K562 (cell line): ENCODE measurements at regions not wholly inside any gene's neighbourhood (a gene's known extent, or its start where the extent isn't known, plus 50 kb on each side); places are given as distances from the start of the nearest gene placed in this dataset.

Experiments used
- ATAC-seq: fragments of 200-7000 bp; cut with Tn5 transposase; 3 replicates; pipeline ENCODE4 v1.9.1; 2020; ENCODE audit warnings: moderate library complexity
- BruUV-seq: library from RNA; stranded (reverse); fragments of 400-500 nt; replicated peaks from 2 replicates; lab custom pipeline; 2021; lab: Mats Ljungman, UMichigan
- CTCF ChIA-PET: fragments of 300-600 bp; formaldehyde crosslinking; extraction: SDS; loops from one replicate; lab custom pipeline; 2021; ENCODE audit warnings: low intra/inter-chr PET ratio; lab: Yijun Ruan, JAX
- POLR2A ChIA-PET: fragments of 300-600, 350-650 bp; sonication (Branson Sonifier 250); formaldehyde crosslinking; extraction: SDS; loops from one replicate; lab custom pipeline; 2021; ENCODE audit warnings: antibody characterized with exemption, inconsistent platforms; lab: Yijun Ruan, JAX
- DNase-seq, 4 experiments: peaks; one replicate each; pipeline versions ENCODE4 v3.0.0 to v3.0.0-alpha.2; 2011 to 2018; ENCODE audit warnings: low spot score in 3 of 4, mixed read lengths in 3 of 4; ENCODE audit errors: extremely low read depth in 1 of 4
- FAIRE-seq: peaks from 2 replicates; lab custom pipeline; 2011; peaks lifted over from hg19 to GRCh38; lab: Jason Lieb, UNC
- H2AFZ ChIP-seq: 2 replicates; pipeline ENCODE4 v1.6.0; 2011; ENCODE audit warnings: low read depth, low read length, control low read depth, inconsistent platforms
- H3K27ac ChIP-seq: fragments of 200-600 bp; 3 replicates; pipeline ENCODE4 v1.8.0; 2011; ENCODE audit warnings: low read depth, mild to moderate bottlenecking, control low read depth, inconsistent platforms, low read length, moderate library complexity, mixed read lengths; ENCODE audit errors: extremely low read depth
- H3K27me3 ChIP-seq, 2 experiments: fragments of 300-600 bp in 1 of 2; 2 replicates in 1 of 2; 3 replicates in 1 of 2; pipeline versions ENCODE4 v1.6.0 to v1.8.0; 2011; ENCODE audit warnings: inconsistent platforms in 2 of 2, low read length in 2 of 2, mild to moderate bottlenecking in 1 of 2, mixed read lengths in 1 of 2, moderate library complexity in 1 of 2; ENCODE audit not compliant: control insufficient read depth in 2 of 2, insufficient read depth in 2 of 2
- H3K36me3 ChIP-seq: fragments of 300-600 bp; 3 replicates; pipeline ENCODE4 v1.8.0; 2011; ENCODE audit warnings: mild to moderate bottlenecking, low read length, inconsistent platforms; ENCODE audit not compliant: control insufficient read depth, insufficient read depth
- H3K4me1 ChIP-seq, 2 experiments: fragments of 200-600 bp in 1 of 2; replicated peaks in 1 of 2; 2 replicates in 1 of 2; 3 replicates in 1 of 2; pipeline versions ENCODE4 v1.5.1 to v1.8.0; 2011; ENCODE audit warnings: inconsistent platforms in 2 of 2, low read length in 2 of 2, mild to moderate bottlenecking in 1 of 2, mixed read lengths in 1 of 2, moderate library complexity in 1 of 2; ENCODE audit not compliant: control insufficient read depth in 2 of 2, insufficient read depth in 2 of 2
- H3K4me2 ChIP-seq: 2 replicates; pipeline ENCODE4 v1.6.1; 2011; ENCODE audit warnings: low read length, control low read depth, inconsistent platforms, mixed read lengths; ENCODE audit not compliant: insufficient read depth
- H3K4me3 ChIP-seq: fragments of 200-600 bp; sonication (generic), shearing (Covaris generic); 2 replicates; pipeline ENCODE4 v1.5.1; 2016; ENCODE audit warnings: control low read depth, inconsistent platforms
- H3K79me2 ChIP-seq: fragments of 200-600 bp; 3 replicates; pipeline ENCODE4 v1.8.0; 2011; ENCODE audit warnings: low read length, inconsistent platforms; ENCODE audit not compliant: control insufficient read depth, insufficient read depth
- H3K9ac ChIP-seq, 2 experiments: 2 replicates each; pipeline versions ENCODE4 v1.6.0 to v1.6.1; 2011; ENCODE audit warnings: low read depth in 2 of 2, low read length in 2 of 2, control low read depth in 1 of 2, inconsistent platforms in 1 of 2, mild to moderate bottlenecking in 1 of 2, mixed read lengths in 1 of 2; ENCODE audit not compliant: insufficient read depth in 1 of 2
- H3K9me1 ChIP-seq: one replicate; pipeline ENCODE4 v1.6.0; 2011; ENCODE audit warnings: inconsistent platforms, mild to moderate bottlenecking, low read length, moderate library complexity; ENCODE audit not compliant: control insufficient read depth, insufficient read depth
- H3K9me3 ChIP-seq: replicated peaks from 2 replicates; pipeline ENCODE4 v1.5.1; 2011; ENCODE audit warnings: low read depth, low read length, inconsistent platforms; ENCODE audit not compliant: control insufficient read depth, insufficient read depth
- H4K20me1 ChIP-seq: replicated peaks from 2 replicates; pipeline ENCODE4 v1.6.1; 2011; ENCODE audit warnings: low read length, inconsistent platforms, mixed read lengths; ENCODE audit not compliant: control insufficient read depth, insufficient read depth
- BRD9 ChIP-seq: fragments of 450-650 bp; IDR thresholded peaks from 2 replicates; pipeline ENCODE4 v1.6.1; 2018; ENCODE audit warnings: low read depth; ENCODE audit not compliant: partially characterized antibody
- FOXP1 ChIP-seq: sonication (generic); formaldehyde crosslinking; IDR thresholded peaks from 2 replicates; pipeline ENCODE4 v1.8.0; 2022; ENCODE audit warnings: mild to moderate bottlenecking, missing genetic modification reagents
- GTF2A2 ChIP-seq: IDR thresholded peaks from 2 replicates; pipeline ENCODE4 v1.6.1; 2016; ENCODE audit warnings: mild to moderate bottlenecking, missing genetic modification characterization, missing compliant biosample characterization
- IRF9 ChIP-seq: fragments of 450-650 bp; IDR thresholded peaks from 2 replicates; pipeline ENCODE4 v1.6.1; 2016; ENCODE audit warnings: missing biosample characterization, missing genetic modification characterization
- LARP7 ChIP-seq: fragments of 450-650 bp; IDR thresholded peaks from 2 replicates; pipeline ENCODE4 v1.6.1; 2016
- RBM22 ChIP-seq: fragments of 200-400 bp; formaldehyde crosslinking; IDR thresholded peaks from 2 replicates; pipeline ENCODE4 v1.6.1; 2018; ENCODE audit warnings: low read length, low read depth; ENCODE audit not compliant: poor library complexity, severe bottlenecking
- STAT6 ChIP-seq: sonication (generic); formaldehyde crosslinking; IDR thresholded peaks from 2 replicates; pipeline ENCODE4 v1.8.1; 2023; ENCODE audit warnings: mild to moderate bottlenecking, missing genetic modification reagents
- ZKSCAN1 ChIP-seq: fragments of 150-350 bp; IDR thresholded peaks from 2 replicates; pipeline ENCODE4 v1.6.1; 2016; ENCODE audit warnings: low read depth, low read length
- ZNF282 ChIP-seq: sonication (generic); formaldehyde crosslinking; IDR thresholded peaks from 2 replicates; pipeline ENCODE4 v1.8.1; 2023; ENCODE audit warnings: missing genetic modification reagents
- ZSCAN29 ChIP-seq: fragments of 450-650 bp; IDR thresholded peaks from 2 replicates; pipeline ENCODE4 v1.6.1; 2017
- in situ Hi-C: fragments of 300-500 bp; cut with MboI; formaldehyde crosslinking; loops from 4 replicates; pipeline ENCODE4 v1.15.0; 2018; ENCODE audit warnings: inconsistent platforms, mixed read lengths
- intact Hi-C: fragments of 100-400 bp; cut with micrococcal nuclease; formaldehyde crosslinking; loops from 2 replicates; pipeline ENCODE4 v1.14.2; 2022
- TF ChIP-seq, protein P1 (sequence below): fragments of 250-450 bp; sonication (Bioruptor Pico); IDR thresholded peaks from 2 replicates; pipeline ENCODE4 v1.8.0; 2022; ENCODE audit warnings: inconsistent platforms

DNA sequence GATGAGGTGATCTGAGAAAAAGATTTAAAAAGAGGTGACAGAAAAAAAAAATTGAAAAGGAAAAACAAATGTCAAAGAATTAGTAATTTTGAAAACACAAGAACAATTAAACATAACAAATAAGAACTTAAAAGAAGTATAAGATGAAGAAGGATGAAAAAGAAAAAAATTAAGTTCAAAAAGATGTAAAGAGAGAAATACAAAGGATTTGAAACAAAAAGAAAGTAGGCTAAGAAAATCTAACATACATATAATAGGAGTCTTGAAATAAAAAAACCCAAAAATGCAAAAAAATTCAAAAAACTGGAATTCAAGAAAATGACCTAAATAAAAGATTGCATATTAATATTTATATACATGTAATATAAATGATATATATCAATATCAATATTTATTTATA, 949.2 kb downstream of the MCTP2 start:
- Histone ChIP-seq H3K9ac (no peak overlapping the region), H3K79me2 (no peaks in the 10 kb centered on the region), H3K27ac (no peak overlapping the region), H3K9me1 (no peaks in the 10 kb centered on the region), H3K4me2 (no peak overlapping the region), H3K27me3 (no peaks in the 10 kb centered on the region), H3K4me1 (peaks cover 0 to 7% of the 10 kb centered on the region in 2 experiments; a peak in 2 of 5 replicates), H4K20me1 (no peaks in the 10 kb centered on the region), H3K9me3 (no peaks in the 10 kb centered on the region), H3K4me3 (no peak overlapping the region), H2AFZ (no peak overlapping the region), H3K36me3 (no peaks in the 10 kb centered on the region)
- no peak for FAIRE-seq
- no TSS peak for BruUV-seq
- in situ Hi-C loops = no loop called here
- ChIA-PET POLR2A (interaction anchor here (0.9 kb wide), 1 partner anchor 10 kb away, joined by 4 read pairs; no protein-coding TSS in a partner anchor), CTCF (no interaction called here)
- TF ChIP-seq, protein P1, sequence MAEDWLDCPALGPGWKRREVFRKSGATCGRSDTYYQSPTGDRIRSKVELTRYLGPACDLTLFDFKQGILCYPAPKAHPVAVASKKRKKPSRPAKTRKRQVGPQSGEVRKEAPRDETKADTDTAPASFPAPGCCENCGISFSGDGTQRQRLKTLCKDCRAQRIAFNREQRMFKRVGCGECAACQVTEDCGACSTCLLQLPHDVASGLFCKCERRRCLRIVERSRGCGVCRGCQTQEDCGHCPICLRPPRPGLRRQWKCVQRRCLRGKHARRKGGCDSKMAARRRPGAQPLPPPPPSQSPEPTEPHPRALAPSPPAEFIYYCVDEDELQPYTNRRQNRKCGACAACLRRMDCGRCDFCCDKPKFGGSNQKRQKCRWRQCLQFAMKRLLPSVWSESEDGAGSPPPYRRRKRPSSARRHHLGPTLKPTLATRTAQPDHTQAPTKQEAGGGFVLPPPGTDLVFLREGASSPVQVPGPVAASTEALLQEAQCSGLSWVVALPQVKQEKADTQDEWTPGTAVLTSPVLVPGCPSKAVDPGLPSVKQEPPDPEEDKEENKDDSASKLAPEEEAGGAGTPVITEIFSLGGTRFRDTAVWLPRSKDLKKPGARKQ (CRISPR knock-in tag) = no peak
- TF ChIP-seq ZSCAN29 = no peak
- no peak for TF ChIP-seq ZNF282 (CRISPR knock-in tag)
- peak; percentile 60 for TF ChIP-seq BRD9
- TF ChIP-seq IRF9 (tag) = no peak
- TF ChIP-seq FOXP1 (CRISPR knock-in tag) = no peak
- no peak for TF ChIP-seq STAT6
- no peak for TF ChIP-seq ZKSCAN1
- TF ChIP-seq RBM22 = no peak
- TF ChIP-seq GTF2A2 = no peak
- 0 out of 2 replicates have a peak, but pooled peaks have one; percentile 39 for TF ChIP-seq LARP7
- no peak for DNase-seq
- intact Hi-C loops = no loop called here
- ATAC-seq = no peak
